SK-N-SH treated with all-trans-retinoic acid at 6 μM for 48 hours (cell line): ENCODE measurements at regions not wholly inside any gene's neighbourhood (a gene's known extent, or its start where the extent isn't known, plus 50 kb on each side); places are given as distances from the start of the nearest gene placed in this dataset.

Source experiments
- BACH2 ChIP-seq: fragments of 250-450 bp; sonication (Bioruptor Pico); IDR thresholded peaks from 2 replicates; pipeline ENCODE4 v1.9.0; 2021; ENCODE audit warnings: mild to moderate bottlenecking, borderline replicate concordance
- GLIS3 ChIP-seq: fragments of 250-450 bp; sonication (Bioruptor Pico); IDR thresholded peaks from 2 replicates; pipeline ENCODE4 v1.5.0; 2020; ENCODE audit warnings: mild to moderate bottlenecking, moderate library complexity
- RARB ChIP-seq: fragments of 250-450 bp; sonication (Bioruptor Pico); IDR thresholded peaks from 2 replicates; pipeline ENCODE4 v1.8.0; 2021; ENCODE audit warnings: mild to moderate bottlenecking, moderate library complexity
- ZNF565 ChIP-seq: fragments of 450-650 bp; formaldehyde crosslinking; conservative IDR thresholded peaks from 2 replicates; pipeline ENCODE4 v1.5.0; 2020; ENCODE audit warnings: low read depth, mild to moderate bottlenecking, moderate library complexity
- TF ChIP-seq, protein P1 (sequence below): fragments of 250-450 bp; sonication (Bioruptor Pico); IDR thresholded peaks from 2 replicates; pipeline ENCODE4 v1.8.0; 2021; ENCODE audit warnings: low read depth, mild to moderate bottlenecking, moderate library complexity, borderline replicate concordance

GRCh38 chr21:28669971-28670653, 322.6 kb downstream of the LTN1 start:
- TF ChIP-seq, protein P1, sequence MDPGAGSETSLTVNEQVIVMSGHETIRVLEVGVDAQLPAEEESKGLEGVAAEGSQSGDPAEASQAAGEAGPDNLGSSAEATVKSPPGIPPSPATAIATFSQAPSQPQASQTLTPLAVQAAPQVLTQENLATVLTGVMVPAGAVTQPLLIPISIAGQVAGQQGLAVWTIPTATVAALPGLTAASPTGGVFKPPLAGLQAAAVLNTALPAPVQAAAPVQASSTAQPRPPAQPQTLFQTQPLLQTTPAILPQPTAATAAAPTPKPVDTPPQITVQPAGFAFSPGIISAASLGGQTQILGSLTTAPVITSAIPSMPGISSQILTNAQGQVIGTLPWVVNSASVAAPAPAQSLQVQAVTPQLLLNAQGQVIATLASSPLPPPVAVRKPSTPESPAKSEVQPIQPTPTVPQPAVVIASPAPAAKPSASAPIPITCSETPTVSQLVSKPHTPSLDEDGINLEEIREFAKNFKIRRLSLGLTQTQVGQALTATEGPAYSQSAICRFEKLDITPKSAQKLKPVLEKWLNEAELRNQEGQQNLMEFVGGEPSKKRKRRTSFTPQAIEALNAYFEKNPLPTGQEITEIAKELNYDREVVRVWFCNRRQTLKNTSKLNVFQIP (CRISPR knock-in tag) = no peak
- TF ChIP-seq RARB (no peak), BACH2 (CRISPR knock-in tag) (no peak), GLIS3 (CRISPR knock-in tag) (no peak), ZNF565 (CRISPR knock-in tag) (no peak)
